HEK293 (cell line): ENCODE measurements at regions not wholly inside any gene's neighbourhood (a gene's known extent, or its start where the extent isn't known, plus 50 kb on each side); places are given as distances from the start of the nearest gene placed in this dataset.

Experiments used
- ZNF138 ChIP-seq: fragments of 450-650 bp; formaldehyde crosslinking; IDR thresholded peaks from 2 replicates; pipeline ENCODE4 v1.5.1; 2016; ENCODE audit warnings: missing biosample characterization, missing genetic modification characterization, borderline replicate concordance
- ZNF274 ChIP-seq, 2 experiments: fragments of 200-500 bp in 1 of 2; fragments of 450-650 bp in 1 of 2; sonication (Bioruptor generic) in 1 of 2; formaldehyde crosslinking in 1 of 2; IDR thresholded peaks; 2 replicates each; pipeline versions ENCODE4 v1.5.1 to v1.6.1; 2014 to 2016; ENCODE audit warnings: borderline replicate concordance in 1 of 2, inconsistent platforms in 1 of 2, low read length in 1 of 2, missing biosample characterization in 1 of 2, missing genetic modification characterization in 1 of 2
- ZNF76 ChIP-seq: fragments of 450-650 bp; formaldehyde crosslinking; IDR thresholded peaks from 2 replicates; pipeline ENCODE4; 2016; ENCODE audit warnings: low read depth, missing biosample characterization, missing genetic modification characterization, borderline replicate concordance
- ZNF768 ChIP-seq: fragments of 450-650 bp; formaldehyde crosslinking; IDR thresholded peaks from 2 replicates; pipeline ENCODE4 v1.5.1; 2018; ENCODE audit warnings: missing biosample characterization, mild to moderate bottlenecking, missing genetic modification characterization
- TF ChIP-seq, protein P1 (sequence below): fragments of 450-650 bp; formaldehyde crosslinking; IDR thresholded peaks from 2 replicates; pipeline ENCODE4 v1.5.1; 2016; ENCODE audit warnings: missing biosample characterization, missing genetic modification characterization
- TF ChIP-seq, protein P2 (sequence below): fragments of 450-650 bp; formaldehyde crosslinking; IDR thresholded peaks from 2 replicates; pipeline ENCODE4 v1.5.1; 2016; ENCODE audit warnings: missing biosample characterization, missing genetic modification characterization
- TF ChIP-seq, protein P3 (sequence below): fragments of 450-650 bp; formaldehyde crosslinking; IDR thresholded peaks from 2 replicates; pipeline ENCODE4 v1.5.1; 2016; ENCODE audit warnings: missing biosample characterization, missing genetic modification characterization, low read depth
- TF ChIP-seq, protein P4 (sequence below): fragments of 450-650 bp; IDR thresholded peaks from 2 replicates; pipeline ENCODE4 v1.5.1; 2018; ENCODE audit warnings: missing biosample characterization, mild to moderate bottlenecking, missing genetic modification characterization

DNA sequence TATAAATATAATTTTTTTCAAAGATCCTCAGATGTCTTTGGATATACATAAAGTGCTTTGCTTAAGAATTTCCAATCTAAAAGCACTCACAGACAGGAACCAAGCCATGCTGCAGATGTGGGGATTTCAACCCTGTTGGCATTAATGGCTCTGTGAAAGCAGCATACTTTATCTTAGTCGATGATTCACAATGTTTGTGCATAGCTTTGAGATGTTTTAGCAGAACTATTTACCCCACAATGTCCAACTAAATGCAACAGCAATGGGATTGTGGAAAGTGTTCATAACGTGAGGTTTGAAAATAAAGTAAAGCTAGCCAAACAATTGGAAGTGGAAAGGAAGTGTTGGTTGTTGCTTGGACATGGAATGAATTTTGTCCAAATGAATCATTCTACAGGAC is 371.4 kb downstream of the SOX2 start:
- TF ChIP-seq, protein P1, sequence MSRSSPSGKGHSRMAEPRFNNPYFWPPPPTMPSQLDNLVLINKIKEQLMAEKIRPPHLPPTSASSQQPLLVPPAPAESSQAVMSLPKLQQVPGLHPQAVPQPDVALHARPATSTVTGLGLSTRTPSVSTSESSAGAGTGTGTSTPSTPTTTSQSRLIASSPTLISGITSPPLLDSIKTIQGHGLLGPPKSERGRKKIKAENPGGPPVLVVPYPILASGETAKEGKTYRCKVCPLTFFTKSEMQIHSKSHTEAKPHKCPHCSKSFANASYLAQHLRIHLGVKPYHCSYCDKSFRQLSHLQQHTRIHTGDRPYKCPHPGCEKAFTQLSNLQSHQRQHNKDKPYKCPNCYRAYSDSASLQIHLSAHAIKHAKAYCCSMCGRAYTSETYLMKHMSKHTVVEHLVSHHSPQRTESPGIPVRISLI, result no peak
- TF ChIP-seq, protein P2, sequence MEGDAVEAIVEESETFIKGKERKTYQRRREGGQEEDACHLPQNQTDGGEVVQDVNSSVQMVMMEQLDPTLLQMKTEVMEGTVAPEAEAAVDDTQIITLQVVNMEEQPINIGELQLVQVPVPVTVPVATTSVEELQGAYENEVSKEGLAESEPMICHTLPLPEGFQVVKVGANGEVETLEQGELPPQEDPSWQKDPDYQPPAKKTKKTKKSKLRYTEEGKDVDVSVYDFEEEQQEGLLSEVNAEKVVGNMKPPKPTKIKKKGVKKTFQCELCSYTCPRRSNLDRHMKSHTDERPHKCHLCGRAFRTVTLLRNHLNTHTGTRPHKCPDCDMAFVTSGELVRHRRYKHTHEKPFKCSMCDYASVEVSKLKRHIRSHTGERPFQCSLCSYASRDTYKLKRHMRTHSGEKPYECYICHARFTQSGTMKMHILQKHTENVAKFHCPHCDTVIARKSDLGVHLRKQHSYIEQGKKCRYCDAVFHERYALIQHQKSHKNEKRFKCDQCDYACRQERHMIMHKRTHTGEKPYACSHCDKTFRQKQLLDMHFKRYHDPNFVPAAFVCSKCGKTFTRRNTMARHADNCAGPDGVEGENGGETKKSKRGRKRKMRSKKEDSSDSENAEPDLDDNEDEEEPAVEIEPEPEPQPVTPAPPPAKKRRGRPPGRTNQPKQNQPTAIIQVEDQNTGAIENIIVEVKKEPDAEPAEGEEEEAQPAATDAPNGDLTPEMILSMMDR (tag by site-specific recombination), result no peak
- TF ChIP-seq ZNF274 (IDR thresholded peaks at IDR 0.05; ENCODE audit: low read length), result no peak
- TF ChIP-seq ZNF274 (tag by site-specific recombination; IDR thresholded peaks at IDR 0.05; ENCODE audit: borderline replicate concordance), result no peak
- TF ChIP-seq, protein P3, sequence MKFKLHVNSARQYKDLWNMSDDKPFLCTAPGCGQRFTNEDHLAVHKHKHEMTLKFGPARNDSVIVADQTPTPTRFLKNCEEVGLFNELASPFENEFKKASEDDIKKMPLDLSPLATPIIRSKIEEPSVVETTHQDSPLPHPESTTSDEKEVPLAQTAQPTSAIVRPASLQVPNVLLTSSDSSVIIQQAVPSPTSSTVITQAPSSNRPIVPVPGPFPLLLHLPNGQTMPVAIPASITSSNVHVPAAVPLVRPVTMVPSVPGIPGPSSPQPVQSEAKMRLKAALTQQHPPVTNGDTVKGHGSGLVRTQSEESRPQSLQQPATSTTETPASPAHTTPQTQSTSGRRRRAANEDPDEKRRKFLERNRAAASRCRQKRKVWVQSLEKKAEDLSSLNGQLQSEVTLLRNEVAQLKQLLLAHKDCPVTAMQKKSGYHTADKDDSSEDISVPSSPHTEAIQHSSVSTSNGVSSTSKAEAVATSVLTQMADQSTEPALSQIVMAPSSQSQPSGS (tag by site-specific recombination), result no peak
- TF ChIP-seq, protein P4, sequence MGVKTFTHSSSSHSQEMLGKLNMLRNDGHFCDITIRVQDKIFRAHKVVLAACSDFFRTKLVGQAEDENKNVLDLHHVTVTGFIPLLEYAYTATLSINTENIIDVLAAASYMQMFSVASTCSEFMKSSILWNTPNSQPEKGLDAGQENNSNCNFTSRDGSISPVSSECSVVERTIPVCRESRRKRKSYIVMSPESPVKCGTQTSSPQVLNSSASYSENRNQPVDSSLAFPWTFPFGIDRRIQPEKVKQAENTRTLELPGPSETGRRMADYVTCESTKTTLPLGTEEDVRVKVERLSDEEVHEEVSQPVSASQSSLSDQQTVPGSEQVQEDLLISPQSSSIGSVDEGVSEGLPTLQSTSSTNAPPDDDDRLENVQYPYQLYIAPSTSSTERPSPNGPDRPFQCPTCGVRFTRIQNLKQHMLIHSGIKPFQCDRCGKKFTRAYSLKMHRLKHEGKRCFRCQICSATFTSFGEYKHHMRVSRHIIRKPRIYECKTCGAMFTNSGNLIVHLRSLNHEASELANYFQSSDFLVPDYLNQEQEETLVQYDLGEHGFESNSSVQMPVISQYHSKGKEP (tag by site-specific recombination), result no peak
- no peak for TF ChIP-seq ZNF768 (tag by site-specific recombination)
- no peak for TF ChIP-seq ZNF138
- no peak for TF ChIP-seq ZNF76 (tag by site-specific recombination)
